GM18502 (cell line): ENCODE measurements at regions not wholly inside any gene's neighbourhood (a gene's known extent, or its start where the extent isn't known, plus 50 kb on each side); places are given as distances from the start of the nearest gene placed in this dataset.

Source experiments
- ATAC-seq: cut with Tn5 transposase; IDR thresholded peaks from one replicate; pipeline ENCODE4 v1.9.1; 2021; ENCODE audit warnings: mild to moderate bottlenecking; ENCODE audit not compliant: unreplicated experiment, poor library complexity

- no peak for ATAC-seq
Observed at GRCh38 chr18:30929718-30930117, 112.8 kb downstream of the DSC3 start.

GRCh38 chr18:30929065-30929464 is 113.5 kb downstream of the DSC3 start:
- ATAC-seq, result no peak

DNA sequence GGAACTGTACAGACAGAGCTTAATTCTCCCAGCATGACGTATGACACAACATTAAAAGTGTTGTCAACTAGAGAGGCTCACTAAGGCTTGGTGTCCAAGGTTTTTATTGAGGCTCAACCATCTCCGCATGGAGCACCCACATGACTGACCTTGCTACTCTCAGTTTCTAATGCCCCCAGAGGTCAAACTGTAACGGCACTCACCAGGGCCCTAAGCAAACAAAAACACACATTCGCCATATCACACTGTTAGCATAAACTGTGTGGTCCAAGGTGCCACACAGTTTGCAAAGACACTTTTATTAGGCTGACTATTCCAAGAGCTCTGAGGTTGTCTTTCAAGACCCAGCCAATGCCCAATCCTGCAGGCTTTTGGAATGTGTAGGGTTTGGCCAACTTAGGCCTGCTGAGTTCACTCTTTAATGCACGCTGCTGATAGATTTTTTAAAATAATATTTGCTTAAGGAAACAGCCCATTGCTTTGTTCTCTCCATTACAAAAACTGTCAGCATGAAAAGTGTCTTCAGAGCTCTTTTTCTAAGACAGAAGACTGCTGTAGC is 114.9 kb downstream of the DSC3 start:
- ATAC-seq, result no peak

DNA sequence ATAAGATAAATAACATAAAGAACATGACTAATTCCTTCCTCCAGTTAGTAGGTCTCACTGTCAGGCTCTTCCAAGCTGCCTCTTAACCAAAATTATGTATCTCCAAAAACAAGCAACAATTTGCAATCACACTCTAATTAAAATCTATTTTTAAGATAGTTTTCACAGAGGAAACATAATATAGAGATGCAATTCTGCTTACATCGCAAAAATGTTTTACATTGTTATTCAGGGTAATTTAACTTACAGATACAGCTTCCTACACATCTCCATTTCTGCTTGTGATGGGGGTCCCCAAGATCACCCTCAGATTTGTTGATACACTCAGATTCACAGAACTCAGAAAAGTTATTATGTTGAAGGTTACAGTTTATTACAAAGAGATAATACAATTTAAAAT is 115.5 kb downstream of the DSC3 start:
- ATAC-seq, result no peak

- no peak for ATAC-seq
Observed at GRCh38 chr18:30925795-30926194, 116.7 kb downstream of the DSC3 start.

DNA sequence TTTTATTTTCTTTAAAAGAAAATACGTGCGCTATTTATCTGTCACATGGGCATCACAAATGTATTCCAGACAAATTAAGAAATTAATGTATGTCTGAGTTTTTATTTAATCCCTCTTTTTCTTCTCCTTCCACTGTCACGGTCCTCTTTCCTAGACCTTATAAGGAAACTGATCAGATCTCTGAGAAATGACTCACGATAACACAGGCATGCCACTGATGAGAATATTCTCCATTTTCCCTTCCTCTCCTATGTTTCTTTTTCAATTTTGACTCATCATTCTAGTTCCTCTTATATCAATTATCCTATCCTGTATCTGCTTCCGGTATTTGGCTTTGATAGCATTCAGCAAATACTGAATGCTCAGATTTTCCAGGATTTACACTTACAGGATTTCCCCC is 121.8 kb downstream of the DSC3 start:
- no peak for ATAC-seq

GRCh38 chr18:30920351-30920750 is 122.2 kb downstream of the DSC3 start:
- no peak for ATAC-seq

GRCh38 chr18:30917651-30918050 is 124.9 kb downstream of the DSC3 start:
- ATAC-seq, result no peak

DNA sequence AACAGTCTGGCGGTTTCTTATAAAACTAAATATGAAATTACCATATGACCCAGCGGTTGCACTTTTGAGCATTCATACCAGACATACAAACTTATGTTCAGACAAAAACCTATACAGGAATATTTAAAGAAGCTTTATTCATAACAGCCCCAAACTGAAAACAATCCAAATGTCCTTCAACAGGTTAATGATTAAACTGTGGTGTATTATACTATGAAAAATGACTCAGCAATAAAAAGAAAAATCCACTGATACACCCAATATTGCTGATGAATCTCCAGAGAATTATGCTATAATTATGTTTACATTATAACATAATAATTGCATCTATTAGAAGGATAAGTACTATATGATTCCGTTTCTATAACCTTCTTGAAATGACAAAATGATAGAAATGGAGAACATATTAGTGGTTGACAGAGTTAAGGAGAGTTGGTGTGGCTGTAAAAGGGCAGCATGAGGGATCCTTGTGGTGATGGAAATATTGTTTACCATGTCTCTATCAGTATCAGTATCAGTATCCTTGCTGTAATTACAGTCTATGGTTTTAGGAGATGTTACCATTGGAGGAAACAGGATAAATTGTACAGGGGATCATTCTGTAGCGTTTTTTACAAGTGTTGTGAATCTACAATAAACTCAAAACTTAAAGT is 127.1 kb downstream of the DSC3 start:
- no peak for ATAC-seq

DNA sequence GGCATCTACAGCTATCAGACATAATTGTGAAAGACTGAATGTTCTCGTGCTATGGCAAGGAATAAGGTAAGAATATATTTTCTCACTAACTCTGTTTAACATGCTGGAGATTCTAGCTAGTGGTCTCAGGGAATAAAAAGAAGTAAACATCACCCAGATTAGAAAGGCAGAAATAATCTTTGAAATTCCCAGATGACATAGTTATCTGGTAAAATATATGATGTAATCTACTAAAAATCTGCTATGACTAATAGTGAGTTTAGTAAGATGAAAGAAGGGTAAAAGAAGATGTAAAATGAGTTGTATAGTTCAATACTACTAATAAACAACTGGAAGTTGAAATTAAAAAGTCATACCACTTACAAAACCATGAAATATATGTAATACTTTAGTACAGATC is 134.2 kb downstream of the DSC3 start:
- no peak for ATAC-seq

DNA sequence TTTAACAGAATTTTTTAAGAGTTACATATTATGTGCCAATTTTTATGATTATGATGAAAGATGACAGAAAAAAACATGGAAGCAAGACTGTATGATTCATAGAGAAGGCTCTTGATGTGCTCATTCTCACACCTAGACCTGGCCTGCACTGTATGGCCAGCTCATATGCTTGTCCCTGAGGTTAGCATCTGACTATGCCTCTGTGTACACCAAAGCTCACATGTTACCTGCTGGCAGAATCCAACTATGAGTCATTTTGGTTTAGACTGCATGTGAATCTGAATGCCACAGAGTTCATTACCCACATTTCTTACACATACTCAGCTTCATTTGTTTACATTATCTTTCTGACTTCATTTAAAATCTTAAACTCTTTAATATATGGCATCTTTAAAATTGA is 139.0 kb downstream of the DSC3 start:
- no peak for ATAC-seq

- no peak for ATAC-seq
Observed at GRCh38 chr18:30889519-30890301, 152.8 kb downstream of the DSC3 start.

DNA sequence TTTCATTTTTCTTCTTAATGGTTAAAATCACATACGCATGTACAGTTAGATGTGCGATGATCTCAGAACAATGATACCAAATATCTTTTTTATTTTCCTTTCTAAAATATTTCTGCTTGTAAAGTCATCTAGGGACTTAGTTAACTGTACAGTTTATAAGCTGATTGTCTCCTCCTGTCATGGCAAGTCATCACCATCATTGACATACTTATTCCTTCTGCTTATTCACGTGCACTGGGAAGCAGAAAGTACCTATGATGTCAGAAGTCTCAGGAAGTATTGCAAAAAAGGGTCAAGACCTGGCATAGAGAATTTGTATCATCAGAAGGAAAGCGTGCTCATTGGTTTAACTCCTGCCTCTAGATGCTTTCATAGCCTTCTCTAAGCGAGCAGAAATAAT is 154.2 kb downstream of the DSC3 start:
- ATAC-seq, result no peak

DNA sequence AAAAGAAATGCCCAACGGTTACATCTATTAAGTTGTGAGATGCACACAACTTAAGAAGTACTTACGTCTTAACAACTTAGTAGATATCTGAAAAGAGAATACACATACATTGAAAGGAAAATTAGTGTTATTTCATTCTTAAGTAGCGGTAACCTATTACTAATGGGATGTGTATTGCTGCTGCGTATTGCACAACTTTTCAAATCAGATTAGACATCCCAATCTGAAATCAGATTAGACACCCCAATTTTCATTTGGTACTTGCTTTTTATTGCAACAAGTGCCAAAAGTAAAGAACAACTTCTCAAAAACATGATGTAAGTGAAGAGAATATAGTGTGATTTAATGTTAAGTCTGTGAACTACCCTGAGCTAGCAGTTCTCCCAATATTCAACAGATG is 155.5 kb downstream of the DSC3 start:
- no peak for ATAC-seq

DNA sequence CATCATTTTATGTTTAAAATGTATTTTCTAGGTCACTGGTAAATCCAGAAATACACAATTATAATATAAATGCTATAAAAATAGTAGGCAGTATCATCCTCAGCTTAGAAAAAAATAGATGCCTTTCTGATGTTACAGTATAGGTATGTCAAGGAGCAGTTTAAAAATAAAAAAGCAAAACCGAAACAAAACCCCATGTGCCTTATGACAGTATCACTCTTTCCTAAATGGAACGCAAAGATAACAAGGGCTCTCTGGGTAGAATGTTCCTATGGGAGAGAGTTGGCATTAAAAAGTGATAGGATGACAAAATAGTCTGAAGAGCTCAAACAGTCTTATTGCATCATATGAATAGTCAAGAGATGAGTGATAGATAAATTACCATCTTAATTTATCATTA is 172.1 kb downstream of the DSC3 start:
- no peak for ATAC-seq

DNA sequence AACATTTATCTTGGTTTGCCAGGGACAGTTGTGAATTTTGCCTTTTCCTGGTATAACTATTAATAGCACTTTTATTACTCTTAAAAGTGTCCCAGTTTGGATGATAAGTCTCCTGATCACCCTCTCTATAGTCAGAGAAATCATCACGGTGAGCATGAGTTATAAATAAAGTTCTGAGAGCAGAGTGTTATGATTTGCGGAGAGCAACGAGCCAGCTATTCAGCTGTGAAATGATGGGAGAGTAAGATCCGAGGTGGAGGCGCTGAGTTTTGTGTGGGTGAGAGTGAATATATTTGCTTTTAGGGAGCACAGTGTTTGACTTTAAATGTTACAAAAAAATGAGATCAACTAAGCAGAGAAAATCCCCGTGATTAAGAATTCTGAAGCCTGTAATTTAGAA is 179.6 kb downstream of the DSC3 start:
- ATAC-seq, result no peak

DNA sequence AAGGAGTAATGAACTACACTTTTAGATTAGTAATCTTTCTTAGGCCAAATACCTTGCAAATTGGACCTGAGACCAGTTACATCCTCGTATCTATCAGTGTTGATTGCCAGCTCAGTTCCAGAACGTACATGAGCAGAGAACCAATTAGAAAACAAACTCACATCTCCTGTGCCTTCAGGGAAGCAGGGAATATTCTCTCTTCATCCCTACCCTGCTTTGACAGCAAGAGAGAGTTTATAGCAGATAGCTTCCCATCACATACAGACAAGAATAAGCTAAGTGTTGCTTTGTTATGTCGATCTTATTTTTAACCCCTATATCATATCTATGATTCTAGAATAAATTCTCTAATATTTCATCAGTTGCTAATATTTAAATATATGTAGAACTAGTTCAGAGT is 181.8 kb downstream of the DSC3 start:
- no peak for ATAC-seq

- ATAC-seq, result no peak
Observed at GRCh38 chr18:30859036-30859435, 183.5 kb downstream of the DSC3 start.

GRCh38 chr18:30858560-30858959 is 184.0 kb downstream of the DSC3 start:
- ATAC-seq, result no peak

DNA sequence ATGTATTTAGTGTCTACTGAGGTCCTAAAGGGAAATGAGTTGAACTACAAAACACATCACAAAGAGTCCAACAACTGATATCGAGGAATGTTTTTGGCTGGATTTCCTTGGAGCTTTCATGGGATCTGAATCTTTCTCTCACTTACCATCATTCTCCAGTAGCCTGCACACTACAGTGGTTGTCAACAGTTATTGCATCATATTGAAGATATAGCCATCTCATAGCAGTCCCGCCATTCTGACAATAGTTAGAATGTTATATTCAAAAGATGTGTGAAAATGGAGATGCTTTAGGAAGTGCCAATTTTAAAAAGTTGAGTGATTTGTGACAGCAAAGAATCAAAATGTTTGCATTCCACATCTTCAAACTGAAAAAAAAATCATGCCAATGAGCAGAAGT is 186.8 kb downstream of the DSC3 start:
- no peak for ATAC-seq

GRCh38 chr18:30852980-30853379 is 189.6 kb downstream of the DSC3 start:
- no peak for ATAC-seq

GRCh38 chr18:30852541-30852940 is 190.0 kb downstream of the DSC3 start:
- ATAC-seq, result no peak
